Subcutaneous abdominal adipose tissue (tissue), 5 donors: ENCODE measurements at regions not wholly inside any gene's neighbourhood (a gene's known extent, or its start where the extent isn't known, plus 50 kb on each side); places are given as distances from the start of the nearest gene placed in this dataset.

Experiments used
- H3K27ac ChIP-seq: one replicate; pipeline ENCODE4 v1.7.0; 2013; ENCODE audit warnings: low read depth, mild to moderate bottlenecking, inconsistent platforms, low read length, moderate library complexity
- H3K27me3 ChIP-seq, 5 donors: one replicate each; pipeline ENCODE4 v1.7.0; 2013; ENCODE audit warnings: low read length in 5 of 5, inconsistent platforms in 1 of 5; ENCODE audit not compliant: control insufficient read depth in 5 of 5, insufficient read depth in 4 of 5
- H3K36me3 ChIP-seq, 5 donors: one replicate each; pipeline ENCODE4 v1.7.0; 2013; ENCODE audit warnings: low read length in 5 of 5; ENCODE audit not compliant: control insufficient read depth in 5 of 5, insufficient read depth in 5 of 5
- H3K4me1 ChIP-seq, 5 donors: one replicate each; pipeline ENCODE4 v1.7.0; 2013; ENCODE audit warnings: low read length in 5 of 5, mild to moderate bottlenecking in 3 of 5, moderate library complexity in 1 of 5; ENCODE audit not compliant: control insufficient read depth in 5 of 5, insufficient read depth in 5 of 5
- H3K4me3 ChIP-seq, 5 donors: one replicate each; pipeline ENCODE4 v1.7.0; 2013; ENCODE audit warnings: low read length in 5 of 5, low read depth in 1 of 5
- H3K9ac ChIP-seq, 5 donors: one replicate each; pipeline ENCODE4 v1.7.0; 2013; ENCODE audit warnings: low read length in 5 of 5, mild to moderate bottlenecking in 4 of 5, moderate library complexity in 3 of 5
- H3K9me3 ChIP-seq, 5 donors: one replicate each; pipeline ENCODE4 v1.7.0; 2013; ENCODE audit warnings: low read length in 5 of 5; ENCODE audit not compliant: control insufficient read depth in 5 of 5
- donor health status: healthy.
- donor health status: healthy.
- donor health status: healthy.
- donor health status: healthy.
- donor health status: healthy.

- Histone ChIP-seq H3K4me1 (peaks cover 0 to 9% (median 0%) of the 10 kb centered on the region in 5 donors), H3K27me3 (peaks cover 0 to 4% (median 0%) of the 10 kb centered on the region in 5 donors), H3K36me3 (no peaks in the 10 kb centered on the region), H3K9ac (no peak overlapping the region), H3K9me3 (peaks cover 0 to 7% (median 4%) of the 10 kb centered on the region in 5 donors), H3K4me3 (no peak overlapping the region), H3K27ac (no peak overlapping the region)
Measured at GRCh38 chr19:31179471-31179852, 169.8 kb downstream of the TSHZ3 start.

- Histone ChIP-seq H3K9me3 (peaks cover 0 to 7% (median 4%) of the 10 kb centered on the region in 5 donors), H3K27ac (no peak overlapping the region), H3K36me3 (no peaks in the 10 kb centered on the region), H3K4me3 (no peak overlapping the region), H3K4me1 (peaks cover 0 to 9% (median 0%) of the 10 kb centered on the region in 5 donors), H3K27me3 (peaks cover 0 to 4% (median 0%) of the 10 kb centered on the region in 5 donors), H3K9ac (no peak overlapping the region)
Measured at GRCh38 chr19:31178833-31179470, 170.3 kb downstream of the TSHZ3 start.

GRCh38 chr19:31177246-31177645 lies 172.0 kb downstream of the TSHZ3 start:
- no peaks in the 10 kb centered on the region for H3K36me3 ChIP-seq
- peaks cover 0 to 9% (median 0%) of the 10 kb centered on the region in 5 donors for H3K4me1 ChIP-seq
- H3K9me3 ChIP-seq: peaks cover 0 to 7% (median 4%) of the 10 kb centered on the region in 5 donors
- peaks cover 0 to 4% (median 0%) of the 10 kb centered on the region in 5 donors for H3K27me3 ChIP-seq
- H3K27ac ChIP-seq: no peak overlapping the region
- H3K9ac ChIP-seq: no peak overlapping the region
- no peak overlapping the region for H3K4me3 ChIP-seq

- Histone ChIP-seq H3K36me3 (no peaks in the 10 kb centered on the region), H3K9ac (no peak overlapping the region), H3K4me3 (no peak overlapping the region), H3K9me3 (peaks cover 0 to 7% (median 4%) of the 10 kb centered on the region in 5 donors), H3K4me1 (peaks cover 0 to 9% (median 0%) of the 10 kb centered on the region in 5 donors), H3K27ac (no peak overlapping the region), H3K27me3 (peaks cover 0 to 4% (median 0%) of the 10 kb centered on the region in 5 donors)
Measured at GRCh38 chr19:31175564-31176348, 173.5 kb downstream of the TSHZ3 start.

GRCh38 chr19:31174948-31175347 lies 174.3 kb downstream of the TSHZ3 start:
- H3K9me3 ChIP-seq: peaks cover 0 to 9% (median 4%) of the 10 kb centered on the region in 5 donors
- no peak overlapping the region for H3K9ac ChIP-seq
- no peak overlapping the region for H3K27ac ChIP-seq
- H3K4me3 ChIP-seq: no peak overlapping the region
- H3K27me3 ChIP-seq: peaks cover 0 to 4% (median 0%) of the 10 kb centered on the region in 5 donors
- peaks cover 0 to 9% (median 0%) of the 10 kb centered on the region in 5 donors for H3K4me1 ChIP-seq
- no peaks in the 10 kb centered on the region for H3K36me3 ChIP-seq

- H3K4me1 ChIP-seq: peaks cover 0 to 9% (median 0%) of the 10 kb centered on the region in 5 donors
- H3K27me3 ChIP-seq: peaks cover 0 to 4% (median 0%) of the 10 kb centered on the region in 5 donors
- H3K9ac ChIP-seq: no peak overlapping the region
- no peak overlapping the region for H3K4me3 ChIP-seq
- H3K9me3 ChIP-seq: peaks cover 0 to 9% (median 4%) of the 10 kb centered on the region in 5 donors
- H3K36me3 ChIP-seq: no peaks in the 10 kb centered on the region
- H3K27ac ChIP-seq: no peak overlapping the region
Measured at GRCh38 chr19:31173991-31174390, 175.2 kb downstream of the TSHZ3 start.

- H3K9ac ChIP-seq: no peak overlapping the region
- H3K4me1 ChIP-seq: peaks cover 0 to 9% (median 0%) of the 10 kb centered on the region in 5 donors
- no peaks in the 10 kb centered on the region for H3K36me3 ChIP-seq
- no peak overlapping the region for H3K4me3 ChIP-seq
- H3K27ac ChIP-seq: no peak overlapping the region
- peaks cover 0 to 8% (median 4%) of the 10 kb centered on the region in 5 donors for H3K9me3 ChIP-seq
- peaks cover 0 to 3% (median 0%) of the 10 kb centered on the region in 5 donors for H3K27me3 ChIP-seq
Measured at GRCh38 chr19:31171936-31172335, 177.3 kb downstream of the TSHZ3 start.

GRCh38 chr19:31170046-31170445 lies 179.2 kb downstream of the TSHZ3 start:
- peaks cover 0 to 2% (median 0%) of the 10 kb centered on the region in 5 donors for H3K9me3 ChIP-seq
- H3K27ac ChIP-seq: no peak overlapping the region
- no peaks in the 10 kb centered on the region for H3K36me3 ChIP-seq
- H3K4me1 ChIP-seq: peaks cover 0 to 3% (median 0%) of the 10 kb centered on the region in 5 donors
- no peak overlapping the region for H3K9ac ChIP-seq
- no peak overlapping the region for H3K4me3 ChIP-seq
- peaks cover 0 to 2% (median under 1%) of the 10 kb centered on the region in 5 donors for H3K27me3 ChIP-seq

- Histone ChIP-seq H3K4me3 (no peak overlapping the region), H3K27ac (no peak overlapping the region), H3K9me3 (peaks cover 0 to 2% (median 0%) of the 10 kb centered on the region in 5 donors), H3K27me3 (peaks cover 0 to 15% (median 13%) of the 10 kb centered on the region in 5 donors), H3K9ac (no peak overlapping the region), H3K36me3 (no peaks in the 10 kb centered on the region), H3K4me1 (no peaks in the 10 kb centered on the region)
Measured at GRCh38 chr19:31168106-31168625, 181.1 kb downstream of the TSHZ3 start.

- Histone ChIP-seq H3K9ac (no peak overlapping the region), H3K27ac (no peak overlapping the region), H3K4me1 (no peaks in the 10 kb centered on the region), H3K27me3 (peaks cover 0 to 15% (median 13%) of the 10 kb centered on the region in 5 donors), H3K4me3 (no peak overlapping the region), H3K36me3 (no peaks in the 10 kb centered on the region), H3K9me3 (peaks cover 0 to 2% (median 0%) of the 10 kb centered on the region in 5 donors)
Measured at GRCh38 chr19:31167690-31168089, 181.5 kb downstream of the TSHZ3 start.
